ENCODE measurements at regions not wholly inside any gene's neighbourhood (a gene's known extent, or its start where the extent isn't known, plus 50 kb on each side); places are given as distances from the start of the nearest gene placed in this dataset.

DNA sequence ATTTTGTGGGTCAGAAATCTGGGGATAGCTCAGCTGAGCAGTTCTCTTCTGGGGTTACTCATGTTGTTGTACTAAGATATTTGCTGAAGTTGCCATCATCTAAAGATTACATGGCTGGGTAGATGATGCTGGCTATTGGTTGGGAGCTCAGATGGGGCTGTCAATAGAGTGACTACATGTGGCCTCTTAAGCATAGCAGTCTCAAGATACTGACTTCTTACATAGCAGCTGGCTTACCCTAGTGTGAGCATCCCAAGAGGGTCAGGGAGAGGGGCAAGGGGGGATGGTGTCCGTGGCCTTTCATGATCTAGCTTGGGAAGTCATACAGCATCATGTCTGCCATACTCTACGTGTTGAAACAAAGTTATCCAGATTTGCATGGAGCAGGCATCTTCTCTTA lies 90.1 kb upstream of the HMGA2 start:
- H3K79me2 ChIP-seq (ENCODE audit: control insufficient read depth, insufficient read depth, low read length), result no peaks in the 10 kb centered on the region
- POLR2A ChIA-PET, result no interaction called here
- dilution Hi-C loops (cut with MboI; ENCODE audit: extremely low pct_ligation_motif_present, low sequenced_read_pairs), result no loop called here

DNA sequence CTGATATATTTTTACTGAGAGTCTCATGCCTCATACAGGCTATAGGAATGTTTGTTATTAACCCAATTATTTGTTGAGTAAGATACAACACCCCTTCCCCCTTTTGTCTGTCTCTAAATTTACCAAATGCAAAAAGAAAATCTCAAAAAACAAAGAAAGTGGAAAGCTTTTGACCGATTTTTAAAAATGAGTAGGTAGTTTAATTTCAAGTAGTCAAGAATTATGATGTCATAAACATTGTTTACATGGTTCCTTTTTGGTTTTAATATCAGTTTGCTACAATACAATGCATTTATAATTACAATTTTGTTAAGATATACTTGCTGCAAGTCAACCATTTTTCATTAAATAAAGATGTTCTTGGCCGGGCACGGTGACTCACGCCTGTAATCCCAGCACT lies 84.7 kb upstream of the HMGA2 start:
- intact Hi-C loops (cut with micrococcal nuclease) (loop anchor here (2.0 to 5.0 kb wide), 3 partner anchors 137 to 427 kb away; no protein-coding TSS in a partner anchor), dilution Hi-C loops (cut with MboI; ENCODE audit: extremely low pct_ligation_motif_present, low sequenced_read_pairs) (no loop called here)
- no TSS peak for BruUV-seq (replicated peaks)
- FAIRE-seq (no peak), DNase-seq (ENCODE audit: low read depth, low spot score) (no peak)
- no peak for TF ChIP-seq EZH2 (IDR thresholded peaks at IDR 0.05; ENCODE audit: borderline replicate concordance, low read depth, low read length, severe bottlenecking)
- TF ChIP-seq, protein P1, sequence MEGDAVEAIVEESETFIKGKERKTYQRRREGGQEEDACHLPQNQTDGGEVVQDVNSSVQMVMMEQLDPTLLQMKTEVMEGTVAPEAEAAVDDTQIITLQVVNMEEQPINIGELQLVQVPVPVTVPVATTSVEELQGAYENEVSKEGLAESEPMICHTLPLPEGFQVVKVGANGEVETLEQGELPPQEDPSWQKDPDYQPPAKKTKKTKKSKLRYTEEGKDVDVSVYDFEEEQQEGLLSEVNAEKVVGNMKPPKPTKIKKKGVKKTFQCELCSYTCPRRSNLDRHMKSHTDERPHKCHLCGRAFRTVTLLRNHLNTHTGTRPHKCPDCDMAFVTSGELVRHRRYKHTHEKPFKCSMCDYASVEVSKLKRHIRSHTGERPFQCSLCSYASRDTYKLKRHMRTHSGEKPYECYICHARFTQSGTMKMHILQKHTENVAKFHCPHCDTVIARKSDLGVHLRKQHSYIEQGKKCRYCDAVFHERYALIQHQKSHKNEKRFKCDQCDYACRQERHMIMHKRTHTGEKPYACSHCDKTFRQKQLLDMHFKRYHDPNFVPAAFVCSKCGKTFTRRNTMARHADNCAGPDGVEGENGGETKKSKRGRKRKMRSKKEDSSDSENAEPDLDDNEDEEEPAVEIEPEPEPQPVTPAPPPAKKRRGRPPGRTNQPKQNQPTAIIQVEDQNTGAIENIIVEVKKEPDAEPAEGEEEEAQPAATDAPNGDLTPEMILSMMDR (IDR thresholded peaks at IDR 0.05; ENCODE audit: extremely low read depth in 1 of 2, insufficient read depth in 1 of 2, low read depth in 1 of 2, low read length in 2 of 2), result no peak
- no peak for TF ChIP-seq FOS (IDR thresholded peaks at IDR 0.05; ENCODE audit: borderline replicate concordance, insufficient read depth, low read length)
- no peaks in the 10 kb centered on the region for H3K79me2 ChIP-seq (ENCODE audit: control insufficient read depth, insufficient read depth, low read length)
- H3K9me3 ChIP-seq (replicated peaks; ENCODE audit: control insufficient read depth, insufficient read depth, low read length), result no peaks in the 10 kb centered on the region
- H3K27ac ChIP-seq (ENCODE audit: insufficient read depth, low read depth, low read length), result no peak overlapping the region
- CTCF ChIA-PET, result no interaction called here
- no peaks in the 10 kb centered on the region for H3K27me3 ChIP-seq (ENCODE audit: control insufficient read depth in 2 of 2, insufficient read depth in 2 of 2, low read length in 2 of 2)
- H3K4me2 ChIP-seq (ENCODE audit: insufficient read depth, low read length), result no peak overlapping the region
- H3K9me1 ChIP-seq (replicated peaks; ENCODE audit: control insufficient read depth, extremely low read depth, insufficient read depth, low read length), result no peaks in the 10 kb centered on the region
- H4K20me1 ChIP-seq (replicated peaks; ENCODE audit: control insufficient read depth, extremely low read depth, insufficient read depth, low read length), result no peaks in the 10 kb centered on the region
- POLR2A ChIA-PET, result no interaction called here
- H3K9ac ChIP-seq (replicated peaks; ENCODE audit: extremely low read depth, insufficient read depth, low read length), result no peak overlapping the region
- H3K4me3 ChIP-seq (replicated peaks in 1 of 3; ENCODE audit: insufficient read depth in 1 of 3, low read depth in 1 of 3, low read length in 3 of 3), result no peak overlapping the region
- peaks cover 5% of the 10 kb centered on the region for H3K4me1 ChIP-seq (ENCODE audit: control insufficient read depth, extremely low read depth, insufficient read depth, low read length)
- no peak overlapping the region for H2AFZ ChIP-seq (ENCODE audit: low read depth, low read length)
- no peaks in the 10 kb centered on the region for H3K36me3 ChIP-seq (ENCODE audit: control insufficient read depth in 2 of 2, extremely low read depth in 1 of 2, insufficient read depth in 2 of 2, low read length in 2 of 2)

More for the DNA sequence above, 90.1 kb upstream of the HMGA2 start:
- no peaks in the 10 kb centered on the region for H3K9me3 ChIP-seq (replicated peaks; ENCODE audit: control insufficient read depth, insufficient read depth, low read length)
- H3K36me3 ChIP-seq (ENCODE audit: control insufficient read depth in 2 of 2, extremely low read depth in 1 of 2, insufficient read depth in 2 of 2, low read length in 2 of 2), result no peaks in the 10 kb centered on the region
- no peak overlapping the region for H3K4me3 ChIP-seq (replicated peaks in 1 of 3; ENCODE audit: insufficient read depth in 1 of 3, low read depth in 1 of 3, low read length in 3 of 3)
- H3K9me1 ChIP-seq (replicated peaks; ENCODE audit: control insufficient read depth, extremely low read depth, insufficient read depth, low read length), result no peaks in the 10 kb centered on the region
- H3K4me1 ChIP-seq (ENCODE audit: control insufficient read depth, extremely low read depth, insufficient read depth, low read length), result no peaks in the 10 kb centered on the region
- intact Hi-C loops (cut with micrococcal nuclease), result no loop called here
- H3K27me3 ChIP-seq (ENCODE audit: control insufficient read depth in 2 of 2, insufficient read depth in 2 of 2, low read length in 2 of 2), result peaks cover 0 to 16% of the 10 kb centered on the region in 2 experiments
- FAIRE-seq (no peak), DNase-seq (ENCODE audit: low read depth, low spot score) (no peak)
- no peak overlapping the region for H2AFZ ChIP-seq (ENCODE audit: low read depth, low read length)
- H3K9ac ChIP-seq (replicated peaks; ENCODE audit: extremely low read depth, insufficient read depth, low read length), result no peak overlapping the region
- no peak overlapping the region for H3K4me2 ChIP-seq (ENCODE audit: insufficient read depth, low read length)
- CTCF ChIA-PET, result no interaction called here
- TF ChIP-seq, protein P1 (IDR thresholded peaks at IDR 0.05; ENCODE audit: extremely low read depth in 1 of 2, insufficient read depth in 1 of 2, low read depth in 1 of 2, low read length in 2 of 2), result no peak
- no peaks in the 10 kb centered on the region for H4K20me1 ChIP-seq (replicated peaks; ENCODE audit: control insufficient read depth, extremely low read depth, insufficient read depth, low read length)
- BruUV-seq (replicated peaks), result no TSS peak
- H3K27ac ChIP-seq (ENCODE audit: insufficient read depth, low read depth, low read length), result no peak overlapping the region
